Coronary artery (tissue), 2 donors: ENCODE measurements at regions not wholly inside any gene's neighbourhood (a gene's known extent, or its start where the extent isn't known, plus 50 kb on each side); places are given as distances from the start of the nearest gene placed in this dataset.
"Not testable (repeated sequence)": the region's sequence is repeated elsewhere in the genome, so short reads cannot be mapped to it uniquely, and the experiment has no call there.

Experiments
- DNase-seq: peaks from one replicate; pipeline ENCODE4 v3.0.0-alpha.2; 2017; ENCODE audit warnings: low spot score
- H3K27ac ChIP-seq, 2 donors: fragments of 200-600 bp; sonication (generic); one replicate each; pipeline ENCODE4 v1.5.1; 2016 to 2019
- H3K4me3 ChIP-seq: fragments of 200-600 bp; sonication (generic); 2 replicates; pipeline ENCODE4 v1.5.1; 2016; ENCODE audit warnings: mild to moderate bottlenecking, moderate library complexity
- CTCF ChIP-seq: fragments of 200-600 bp; sonication (generic); IDR thresholded peaks from one replicate; pipeline ENCODE4 v1.5.1; 2019; ENCODE audit warnings: antibody characterized with exemption

DNA sequence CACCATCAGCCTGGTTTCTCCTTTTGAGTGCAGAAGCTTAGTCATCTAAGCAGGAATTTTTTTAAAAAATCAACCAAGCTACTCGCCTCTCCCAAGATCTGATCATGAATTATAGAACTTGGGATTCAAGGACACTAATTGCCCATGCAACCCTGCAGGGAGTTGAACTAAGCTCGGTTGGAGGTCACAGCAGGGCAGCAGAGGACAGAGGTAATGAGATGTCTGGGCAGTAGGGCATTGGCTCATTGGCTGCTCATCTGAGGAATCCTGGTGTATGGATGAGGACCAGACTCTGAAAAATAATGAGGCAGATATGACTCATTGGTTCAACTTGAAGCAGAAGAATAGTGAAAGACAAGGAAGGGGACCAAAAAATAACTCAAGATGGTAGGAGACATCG, 111.8 kb upstream of the TLE1 start:
- no peak overlapping the region for H3K4me3 ChIP-seq
- DNase-seq = no peak
- no peak for TF ChIP-seq CTCF
- H3K27ac ChIP-seq = no peak overlapping the region

DNA sequence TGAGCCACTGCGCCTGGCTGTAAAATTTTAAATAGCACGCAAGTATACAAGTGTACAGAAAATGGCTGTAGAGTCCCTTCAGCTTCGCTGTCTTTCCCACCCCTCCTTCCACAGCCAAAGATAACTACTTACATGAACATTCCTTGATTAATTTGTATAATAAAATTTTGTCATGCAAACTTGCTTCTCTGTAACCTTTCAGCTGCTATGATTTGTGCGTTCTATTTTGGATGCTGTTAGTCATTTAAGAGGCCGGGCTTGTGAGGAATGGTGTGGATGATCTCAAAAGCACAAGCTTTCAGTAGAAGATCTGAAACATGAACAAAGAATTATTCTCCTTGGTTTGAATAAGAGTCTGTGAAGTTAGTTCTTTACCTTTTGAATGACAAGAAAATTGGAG, 115.0 kb upstream of the TLE1 start:
- no peak overlapping the region for H3K27ac ChIP-seq
- no peak overlapping the region for H3K4me3 ChIP-seq
- no peak for TF ChIP-seq CTCF
- DNase-seq = no peak

DNA sequence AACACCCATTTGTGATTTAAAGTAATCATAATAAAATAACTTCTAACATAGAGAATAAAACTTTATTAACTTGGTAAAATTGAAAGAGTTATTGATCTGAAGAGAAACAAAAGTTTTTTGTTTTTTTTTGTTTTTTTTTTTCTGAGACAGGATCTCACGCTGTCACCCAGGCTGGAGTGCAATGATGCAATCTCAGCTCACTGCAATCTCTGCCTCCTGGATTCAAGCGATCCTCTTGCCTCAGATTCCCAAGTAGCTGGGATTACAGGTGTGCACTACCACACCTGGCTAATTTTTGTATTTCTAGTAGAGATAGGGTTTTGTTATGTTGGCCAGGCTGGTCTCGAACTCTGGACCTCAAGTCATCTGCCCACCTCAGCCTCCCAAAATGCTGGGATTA, 116.5 kb upstream of the SPATA31D4 start:
- not testable (repeated sequence) for DNase-seq, H3K27ac ChIP-seq, H3K4me3 ChIP-seq

DNA sequence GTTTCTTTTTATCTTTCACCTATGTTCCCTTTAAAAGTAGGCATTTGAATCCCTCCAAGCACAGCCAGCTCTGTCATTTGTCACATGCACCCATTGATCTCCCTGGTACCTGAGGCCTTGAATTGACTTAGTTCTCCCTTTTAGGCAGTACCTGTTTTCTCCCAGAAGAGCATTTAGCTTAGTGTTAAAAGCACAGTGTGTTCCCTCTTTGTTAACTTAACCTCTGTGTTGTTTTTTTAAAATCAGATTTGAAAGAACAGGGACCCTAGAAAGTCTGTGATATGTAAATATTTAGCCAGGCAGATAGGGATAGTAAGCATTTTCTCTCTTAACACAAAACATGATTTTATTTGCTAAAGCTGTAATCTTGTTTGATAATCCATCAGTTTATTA, 113.8 kb upstream of the SPATA31D4 start:
- DNase-seq = no peak
- Histone ChIP-seq H3K4me3 (no peak overlapping the region), H3K27ac (peak overlapping the region in 1 of 2 donors; percentile 1)
- TF ChIP-seq CTCF = no peak

DNA sequence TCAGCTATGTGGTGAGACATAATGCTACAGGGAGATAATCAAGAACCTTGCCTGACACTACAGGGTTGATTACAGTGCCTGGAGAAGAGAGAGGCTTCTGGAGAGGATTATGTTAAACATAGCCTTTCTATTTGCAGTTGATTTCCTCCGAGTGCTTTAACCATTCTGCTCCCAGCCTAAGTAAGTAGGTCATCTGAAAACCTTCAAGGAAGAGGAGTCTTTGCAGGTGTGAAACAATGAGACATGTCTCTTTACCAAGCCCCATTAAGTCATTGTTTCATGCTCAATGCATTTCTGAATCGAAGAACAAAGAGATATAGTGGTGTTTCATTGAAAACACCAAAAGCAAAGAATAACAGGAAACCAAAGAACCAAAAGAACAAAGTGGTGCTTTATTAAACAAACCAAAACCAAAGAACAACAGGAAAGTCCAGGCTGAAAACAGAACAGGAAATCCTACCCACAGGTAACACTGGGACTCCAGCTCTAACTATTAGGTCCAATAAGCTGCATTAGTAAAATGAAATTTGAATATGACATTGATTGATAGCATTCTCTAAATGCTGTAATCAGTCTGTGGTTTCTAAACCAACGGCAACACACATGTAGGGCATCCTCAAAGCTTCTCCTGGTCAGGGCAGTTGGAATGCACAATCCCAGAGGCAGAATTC, 113.3 kb upstream of the SPATA31D4 start:
- TF ChIP-seq CTCF = no peak
- peak overlapping the region; percentile 1 to 12 for H3K27ac ChIP-seq
- DNase-seq = no peak
- no peak overlapping the region for H3K4me3 ChIP-seq

- no peak for DNase-seq
- Histone ChIP-seq H3K4me3 (no peak overlapping the region), H3K27ac (no peak overlapping the region)
- TF ChIP-seq CTCF = no peak
These were observed 112.4 kb upstream of the SPATA31D4 start for GRCh38 chr9:81815781-81816180.

- Histone ChIP-seq H3K27ac (no peak overlapping the region), H3K4me3 (no peak overlapping the region)
- TF ChIP-seq CTCF = no peak
These were observed 109.1 kb upstream of the SPATA31D4 start for GRCh38 chr9:81819155-81819554.

More at GRCh38 chr9:81819155-81819554, 109.1 kb upstream of the SPATA31D4 start:
- DNase-seq = no peak
